Panc1 (cell line): ENCODE measurements at regions not wholly inside any gene's neighbourhood (a gene's known extent, or its start where the extent isn't known, plus 50 kb on each side); places are given as distances from the start of the nearest gene placed in this dataset.

Experiments used
- ATAC-seq: fragments of 200-7000 bp; cut with Tn5 transposase; 2 replicates; pipeline ENCODE4 v1.9.1; 2020; ENCODE audit warnings: mild to moderate bottlenecking, moderate library complexity
- BruUV-seq: library from RNA; stranded (reverse); fragments of 400-500 nt; replicated peaks from 2 replicates; lab custom pipeline; 2021; lab: Mats Ljungman, UMichigan
- CTCF ChIA-PET: fragments of 300-600 bp; sonication (Branson Sonifier 250); formaldehyde crosslinking; loops from one replicate; lab custom pipeline; 2022; ENCODE audit warnings: antibody characterized with exemption; lab: Charles Lee
- POLR2A ChIA-PET: fragments of 300-600 bp; sonication (Branson Sonifier 250); formaldehyde crosslinking; loops from one replicate; lab custom pipeline; 2022; ENCODE audit warnings: antibody characterized with exemption; lab: Charles Lee
- DNase-seq: peaks from one replicate; pipeline ENCODE4 v3.0.0-alpha.2; 2010; ENCODE audit warnings: low read depth, low spot score
- H3K27ac ChIP-seq: 2 replicates; pipeline ENCODE4 v1.5.1; 2011; ENCODE audit warnings: mild to moderate bottlenecking, low read length, inconsistent platforms
- H3K27me3 ChIP-seq: fragments of 200-500 bp; sonication (Bioruptor generic); 2 replicates; pipeline ENCODE4 v1.6.0; 2014; ENCODE audit warnings: low read length, inconsistent platforms; ENCODE audit not compliant: control insufficient read depth, insufficient read depth
- H3K36me3 ChIP-seq: fragments of 200-500 bp; sonication (Bioruptor generic); 2 replicates; pipeline ENCODE4 v1.5.1; 2014; ENCODE audit warnings: inconsistent platforms, mild to moderate bottlenecking, low read length, moderate library complexity; ENCODE audit not compliant: control insufficient read depth, insufficient read depth
- H3K4me1 ChIP-seq: 2 replicates; pipeline ENCODE4 v1.5.1; 2011; ENCODE audit warnings: inconsistent platforms, mild to moderate bottlenecking, low read length, moderate library complexity; ENCODE audit not compliant: control insufficient read depth, insufficient read depth
- H3K4me3 ChIP-seq, 2 experiments: 2 replicates each; pipeline ENCODE4 v1.5.1; 2011 to 2012; ENCODE audit warnings: low read depth in 2 of 2, low read length in 2 of 2, mild to moderate bottlenecking in 2 of 2, inconsistent platforms in 1 of 2, moderate library complexity in 1 of 2
- H3K9me3 ChIP-seq: fragments of 200-500 bp; sonication (Bioruptor generic); 2 replicates; pipeline ENCODE4 v1.5.1; 2014; ENCODE audit warnings: low read depth, mild to moderate bottlenecking, inconsistent platforms, low read length, moderate library complexity; ENCODE audit not compliant: control insufficient read depth, insufficient read depth
- POLR2AphosphoS5 ChIP-seq: IDR thresholded peaks from 2 replicates; pipeline ENCODE4 v1.6.1; 2012; ENCODE audit warnings: mild to moderate bottlenecking, low read depth, low read length, moderate library complexity
- SIN3A ChIP-seq: IDR thresholded peaks from 2 replicates; pipeline ENCODE4 v1.6.1; 2012; ENCODE audit warnings: low read depth, mild to moderate bottlenecking, low read length, moderate library complexity, borderline replicate concordance; ENCODE audit not compliant: insufficient read depth
- TCF7L2 ChIP-seq: IDR thresholded peaks from 2 replicates; pipeline ENCODE4 v1.6.1; 2011; ENCODE audit warnings: mild to moderate bottlenecking, low read depth, low read length, inconsistent platforms
- in situ Hi-C: cut with HindIII; loops from 2 replicates; pipeline ENCODE4 v1.10.0; 2016; ENCODE audit warnings: low sequenced_read_pairs, low pct_unique_long_range_greater_than_20kb
- intact Hi-C: fragments of 100-400 bp; cut with micrococcal nuclease; formaldehyde crosslinking; loops from one replicate; pipeline ENCODE4 v1.10.0; 2022; ENCODE audit not compliant: unreplicated experiment
- TF ChIP-seq, protein P1 (sequence below): fragments of 450-650 bp; IDR thresholded peaks from 2 replicates; pipeline ENCODE4 v1.5.1; 2017; ENCODE audit warnings: mild to moderate bottlenecking
- TF ChIP-seq, protein P2 (sequence below), 2 experiments: IDR thresholded peaks; 2 replicates each; pipeline ENCODE4 v1.6.1; 2011 to 2012; ENCODE audit warnings: low read depth in 2 of 2, control low read depth in 1 of 2, low read length in 1 of 2, mild to moderate bottlenecking in 1 of 2, moderate library complexity in 1 of 2; ENCODE audit not compliant: insufficient read depth in 1 of 2

DNA sequence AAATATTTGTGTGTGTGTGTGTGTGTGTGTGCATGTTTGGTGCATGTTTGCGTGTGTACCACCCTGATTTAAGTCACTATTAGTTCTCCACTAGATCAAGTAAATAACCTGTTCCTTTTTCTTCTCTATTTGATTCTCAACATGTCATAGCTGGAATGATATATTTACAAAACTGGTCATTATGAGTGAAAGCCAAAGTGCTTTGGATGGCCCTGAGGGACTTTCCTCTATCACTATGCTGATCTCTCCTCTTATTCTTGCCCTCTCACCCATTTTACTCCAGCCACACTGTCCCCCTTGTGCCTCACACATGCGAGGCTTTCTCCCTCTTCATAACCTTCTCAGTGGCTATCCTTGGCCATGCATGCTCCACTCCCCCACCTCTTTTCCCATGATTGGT is 144.6 kb upstream of the NMUR2 start:
- TF ChIP-seq, protein P1, sequence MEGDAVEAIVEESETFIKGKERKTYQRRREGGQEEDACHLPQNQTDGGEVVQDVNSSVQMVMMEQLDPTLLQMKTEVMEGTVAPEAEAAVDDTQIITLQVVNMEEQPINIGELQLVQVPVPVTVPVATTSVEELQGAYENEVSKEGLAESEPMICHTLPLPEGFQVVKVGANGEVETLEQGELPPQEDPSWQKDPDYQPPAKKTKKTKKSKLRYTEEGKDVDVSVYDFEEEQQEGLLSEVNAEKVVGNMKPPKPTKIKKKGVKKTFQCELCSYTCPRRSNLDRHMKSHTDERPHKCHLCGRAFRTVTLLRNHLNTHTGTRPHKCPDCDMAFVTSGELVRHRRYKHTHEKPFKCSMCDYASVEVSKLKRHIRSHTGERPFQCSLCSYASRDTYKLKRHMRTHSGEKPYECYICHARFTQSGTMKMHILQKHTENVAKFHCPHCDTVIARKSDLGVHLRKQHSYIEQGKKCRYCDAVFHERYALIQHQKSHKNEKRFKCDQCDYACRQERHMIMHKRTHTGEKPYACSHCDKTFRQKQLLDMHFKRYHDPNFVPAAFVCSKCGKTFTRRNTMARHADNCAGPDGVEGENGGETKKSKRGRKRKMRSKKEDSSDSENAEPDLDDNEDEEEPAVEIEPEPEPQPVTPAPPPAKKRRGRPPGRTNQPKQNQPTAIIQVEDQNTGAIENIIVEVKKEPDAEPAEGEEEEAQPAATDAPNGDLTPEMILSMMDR: no peak
- TF ChIP-seq, protein P2, sequence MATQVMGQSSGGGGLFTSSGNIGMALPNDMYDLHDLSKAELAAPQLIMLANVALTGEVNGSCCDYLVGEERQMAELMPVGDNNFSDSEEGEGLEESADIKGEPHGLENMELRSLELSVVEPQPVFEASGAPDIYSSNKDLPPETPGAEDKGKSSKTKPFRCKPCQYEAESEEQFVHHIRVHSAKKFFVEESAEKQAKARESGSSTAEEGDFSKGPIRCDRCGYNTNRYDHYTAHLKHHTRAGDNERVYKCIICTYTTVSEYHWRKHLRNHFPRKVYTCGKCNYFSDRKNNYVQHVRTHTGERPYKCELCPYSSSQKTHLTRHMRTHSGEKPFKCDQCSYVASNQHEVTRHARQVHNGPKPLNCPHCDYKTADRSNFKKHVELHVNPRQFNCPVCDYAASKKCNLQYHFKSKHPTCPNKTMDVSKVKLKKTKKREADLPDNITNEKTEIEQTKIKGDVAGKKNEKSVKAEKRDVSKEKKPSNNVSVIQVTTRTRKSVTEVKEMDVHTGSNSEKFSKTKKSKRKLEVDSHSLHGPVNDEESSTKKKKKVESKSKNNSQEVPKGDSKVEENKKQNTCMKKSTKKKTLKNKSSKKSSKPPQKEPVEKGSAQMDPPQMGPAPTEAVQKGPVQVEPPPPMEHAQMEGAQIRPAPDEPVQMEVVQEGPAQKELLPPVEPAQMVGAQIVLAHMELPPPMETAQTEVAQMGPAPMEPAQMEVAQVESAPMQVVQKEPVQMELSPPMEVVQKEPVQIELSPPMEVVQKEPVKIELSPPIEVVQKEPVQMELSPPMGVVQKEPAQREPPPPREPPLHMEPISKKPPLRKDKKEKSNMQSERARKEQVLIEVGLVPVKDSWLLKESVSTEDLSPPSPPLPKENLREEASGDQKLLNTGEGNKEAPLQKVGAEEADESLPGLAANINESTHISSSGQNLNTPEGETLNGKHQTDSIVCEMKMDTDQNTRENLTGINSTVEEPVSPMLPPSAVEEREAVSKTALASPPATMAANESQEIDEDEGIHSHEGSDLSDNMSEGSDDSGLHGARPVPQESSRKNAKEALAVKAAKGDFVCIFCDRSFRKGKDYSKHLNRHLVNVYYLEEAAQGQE (IDR thresholded peaks at IDR 0.05; ENCODE audit: insufficient read depth in 1 of 2, low read depth in 2 of 2, low read length in 1 of 2): no peak
- TF ChIP-seq TCF7L2 (no peak), POLR2AphosphoS5 (no peak), SIN3A (no peak)
- ATAC-seq: no peak
- POLR2A ChIA-PET: no interaction called here
- Histone ChIP-seq H3K4me3 (no peak overlapping the region), H3K27ac (no peak overlapping the region), H3K36me3 (no peaks in the 10 kb centered on the region), H3K4me1 (no peaks in the 10 kb centered on the region), H3K27me3 (no peaks in the 10 kb centered on the region), H3K9me3 (no peaks in the 10 kb centered on the region)
- intact Hi-C loops (no loop called here), in situ Hi-C loops (no loop called here)
- CTCF ChIA-PET: no interaction called here
- DNase-seq: no peak
- no TSS peak for BruUV-seq

DNA sequence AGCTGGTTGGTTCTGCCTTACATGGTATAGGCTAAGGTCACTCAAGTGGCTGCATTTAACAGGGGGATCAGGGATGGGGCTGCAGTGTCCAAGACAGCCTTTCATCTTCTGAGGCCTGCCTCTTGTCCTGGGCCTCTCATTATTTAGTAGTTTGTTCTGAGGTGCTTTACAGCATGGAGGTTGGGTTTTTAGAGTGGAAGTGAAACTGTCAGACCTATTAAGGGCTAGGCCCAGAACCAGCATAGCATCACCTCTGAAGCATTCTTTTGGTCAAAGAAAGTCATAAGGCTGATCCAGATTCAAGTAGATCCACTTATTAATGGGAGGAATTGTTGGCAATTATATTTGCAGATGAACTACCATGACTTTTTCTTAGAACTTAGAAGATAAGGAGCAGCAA is 146.0 kb upstream of the NMUR2 start:
- in situ Hi-C loops: no loop called here
- TF ChIP-seq, protein P2 (IDR thresholded peaks at IDR 0.05; ENCODE audit: insufficient read depth in 1 of 2, low read depth in 2 of 2, low read length in 1 of 2): no peak
- TF ChIP-seq TCF7L2 (no peak), SIN3A (no peak), POLR2AphosphoS5 (no peak)
- TF ChIP-seq, protein P1: no peak
- ChIA-PET CTCF (no interaction called here), POLR2A (no interaction called here)
- DNase-seq (no peak), ATAC-seq (no peak)
- BruUV-seq: no TSS peak
- Histone ChIP-seq H3K36me3 (no peaks in the 10 kb centered on the region), H3K9me3 (no peaks in the 10 kb centered on the region), H3K4me3 (no peak overlapping the region), H3K27me3 (no peaks in the 10 kb centered on the region), H3K4me1 (no peaks in the 10 kb centered on the region), H3K27ac (no peak overlapping the region)
- intact Hi-C loops: no loop called here
